K562 (cell line): ENCODE measurements at regions not wholly inside any gene's neighbourhood (a gene's known extent, or its start where the extent isn't known, plus 50 kb on each side); places are given as distances from the start of the nearest gene placed in this dataset.

ENCODE experiments used
- AFF4 ChIP-seq: sonication (generic); formaldehyde crosslinking; IDR thresholded peaks from 2 replicates; pipeline ENCODE4 v1.8.0; 2023; ENCODE audit warnings: mild to moderate bottlenecking, missing genetic modification reagents
- ATF3 ChIP-seq, 2 experiments: fragments of 450-650 bp in 1 of 2; sonication (generic) in 1 of 2; formaldehyde crosslinking in 1 of 2; IDR thresholded peaks in 1 of 2; conservative IDR thresholded peaks in 1 of 2; 2 replicates each; pipeline versions ENCODE4 v1.6.1 to v1.8.1; 2016 to 2023; ENCODE audit warnings: mild to moderate bottlenecking in 2 of 2, moderate library complexity in 2 of 2, inconsistent platforms in 1 of 2, missing genetic modification reagents in 1 of 2
- GMEB1 ChIP-seq: fragments of 250-450 bp; sonication (Bioruptor Pico); IDR thresholded peaks from 2 replicates; pipeline ENCODE4 v1.4.0; 2020; ENCODE audit warnings: mild to moderate bottlenecking
- MITF ChIP-seq: IDR thresholded peaks from 2 replicates; pipeline ENCODE4 v1.6.1; 2014; ENCODE audit warnings: antibody characterized with exemption
- MYC ChIP-seq, 2 experiments: fragments of 250-450 bp in 1 of 2; sonication (Bioruptor Pico) in 1 of 2; IDR thresholded peaks; 2 replicates each; pipeline versions ENCODE4 v1.5.1 to v1.6.1; 2012 to 2021; ENCODE audit warnings: low read depth in 2 of 2, borderline replicate concordance in 1 of 2, improper control_type of control experiment in 1 of 2, low read length in 1 of 2, mild to moderate bottlenecking in 1 of 2, moderate library complexity in 1 of 2
- NELFE ChIP-seq: IDR thresholded peaks from 2 replicates; pipeline ENCODE4 v1.6.1; 2011; ENCODE audit warnings: mild to moderate bottlenecking; ENCODE audit not compliant: insufficient read depth, insufficient read length
- TGIF2 ChIP-seq: sonication (generic); formaldehyde crosslinking; IDR thresholded peaks from 2 replicates; pipeline ENCODE4 v1.8.1; 2022; ENCODE audit warnings: mild to moderate bottlenecking, missing genetic modification reagents, moderate library complexity
- ZBTB5 ChIP-seq: fragments of 450-650 bp; IDR thresholded peaks from 2 replicates; pipeline ENCODE4 v1.6.1; 2017; ENCODE audit warnings: antibody characterized with exemption
- ZKSCAN8 ChIP-seq: fragments of 200-800 bp; sonication (Bioruptor generic); IDR thresholded peaks from 2 replicates; pipeline ENCODE4 v1.6.1; 2016; ENCODE audit warnings: missing genetic modification characterization, missing compliant biosample characterization
- ZNF395 ChIP-seq: fragments of 200-800 bp; sonication (Bioruptor generic); IDR thresholded peaks from 2 replicates; pipeline ENCODE4 v1.6.1; 2017; ENCODE audit warnings: missing genetic modification characterization, missing compliant biosample characterization
- ZNF408 ChIP-seq: fragments of 250-450 bp; sonication (Bioruptor Pico); IDR thresholded peaks from 2 replicates; pipeline ENCODE4 v1.4.0; 2020; ENCODE audit warnings: low read depth, mild to moderate bottlenecking, moderate library complexity

- no peak for TF ChIP-seq AFF4 (CRISPR knock-in tag)
- no peak for TF ChIP-seq ZNF408 (CRISPR knock-in tag)
- no peak for TF ChIP-seq ZKSCAN8 (CRISPR knock-in tag)
- TF ChIP-seq TGIF2 (CRISPR knock-in tag): no peak
- peak; percentile 93 for TF ChIP-seq ZBTB5
- TF ChIP-seq GMEB1: no peak
- TF ChIP-seq ATF3 (IDR thresholded peaks at IDR 0.05): peak; percentile 48; the same call in 1 of the 2 replicates
- no peak for TF ChIP-seq ATF3 (CRISPR knock-in tag; conservative IDR thresholded peaks at IDR 0.05)
- TF ChIP-seq NELFE: no peak
- no peak for TF ChIP-seq ZNF395 (CRISPR knock-in tag)
- peak; percentile 67 for TF ChIP-seq MITF
- TF ChIP-seq MYC (IDR thresholded peaks at IDR 0.05; ENCODE audit: low read depth, low read length): peak; percentile 50; the same call in 1 of the 2 replicates
- TF ChIP-seq MYC (CRISPR knock-in tag; IDR thresholded peaks at IDR 0.05; ENCODE audit: borderline replicate concordance, low read depth): no peak
Measured at GRCh38 chr10:80771902-80772555, 234.3 kb downstream of the SH2D4B start (continued).
